ENCODE measurements at regions not wholly inside any gene's neighbourhood (a gene's known extent, or its start where the extent isn't known, plus 50 kb on each side); places are given as distances from the start of the nearest gene placed in this dataset.

GRCh38 chr6:78308025-78308424, 559.3 kb upstream of the IRAK1BP1 start:
- TF ChIP-seq TOX (CRISPR knock-in tag; IDR thresholded peaks at IDR 0.05; ENCODE audit: borderline replicate concordance) (no peak), ZNF70 (CRISPR knock-in tag; IDR thresholded peaks at IDR 0.05) (no peak), PPARA (CRISPR knock-in tag; IDR thresholded peaks at IDR 0.05; ENCODE audit: borderline replicate concordance) (no peak), CREB5 (CRISPR knock-in tag; IDR thresholded peaks at IDR 0.05; ENCODE audit: low read depth) (no peak), TCF4 (CRISPR knock-in tag; IDR thresholded peaks at IDR 0.05; ENCODE audit: borderline replicate concordance) (no peak), POU6F1 (CRISPR knock-in tag; IDR thresholded peaks at IDR 0.05; ENCODE audit: borderline replicate concordance, low read depth) (no peak), ZNF8 (CRISPR knock-in tag; IDR thresholded peaks at IDR 0.05) (no peak), ISL1 (CRISPR knock-in tag; IDR thresholded peaks at IDR 0.05) (no peak), BACH2 (CRISPR knock-in tag; IDR thresholded peaks at IDR 0.05; ENCODE audit: borderline replicate concordance) (no peak)

Data from SK-N-SH treated with all-trans-retinoic acid at 6 μM for 48 hours (cell line).